HG02938 (cell line): ENCODE measurements at regions not wholly inside any gene's neighbourhood (a gene's known extent, or its start where the extent isn't known, plus 50 kb on each side); places are given as distances from the start of the nearest gene placed in this dataset.

Experiments used
- ATAC-seq: cut with Tn5 transposase; IDR thresholded peaks from one replicate; pipeline ENCODE4 v1.9.1; 2021; ENCODE audit warnings: mild to moderate bottlenecking, moderate library complexity; ENCODE audit not compliant: unreplicated experiment

GRCh38 chr19:29395111-29395733, 130.6 kb upstream of the VSTM2B start:
- ATAC-seq, result no peak

GRCh38 chr19:29395734-29396414, 129.9 kb upstream of the VSTM2B start:
- ATAC-seq, result no peak

- no peak for ATAC-seq
Measured at GRCh38 chr19:29396925-29397324, 128.9 kb upstream of the VSTM2B start.

GRCh38 chr19:29397748-29398147, 128.0 kb upstream of the VSTM2B start:
- no peak for ATAC-seq

GRCh38 chr19:29399804-29400203, 126.0 kb upstream of the VSTM2B start:
- ATAC-seq, result no peak

GRCh38 chr19:29400917-29401711, 124.7 kb upstream of the VSTM2B start:
- no peak for ATAC-seq

- ATAC-seq, result no peak
Measured at GRCh38 chr19:29401712-29402421, 123.9 kb upstream of the VSTM2B start.

GRCh38 chr19:29402563-29402962, 123.2 kb upstream of the VSTM2B start:
- ATAC-seq, result no peak

GRCh38 chr19:29404015-29404414, 121.8 kb upstream of the VSTM2B start:
- no peak for ATAC-seq

- ATAC-seq, result no peak
Measured at GRCh38 chr19:29404951-29405727, 120.7 kb upstream of the VSTM2B start.

GRCh38 chr19:29405728-29405995, 120.1 kb upstream of the VSTM2B start:
- no peak for ATAC-seq

- ATAC-seq, result no peak
Measured at GRCh38 chr19:29409076-29409862, 116.5 kb upstream of the VSTM2B start.

- ATAC-seq, result no peak
Measured at GRCh38 chr19:29410601-29411000, 115.2 kb upstream of the VSTM2B start.

GRCh38 chr19:29411113-29411581, 114.6 kb upstream of the VSTM2B start:
- no peak for ATAC-seq

- ATAC-seq, result no peak
Measured at GRCh38 chr19:29413435-29413834, 112.4 kb upstream of the VSTM2B start.

- ATAC-seq, result no peak
Measured at GRCh38 chr19:29415507-29415906, 110.3 kb upstream of the VSTM2B start.

- no peak for ATAC-seq
Measured at GRCh38 chr19:29417048-29417447, 108.7 kb upstream of the VSTM2B start.

GRCh38 chr19:29418201-29418600, 107.6 kb upstream of the VSTM2B start:
- ATAC-seq, result no peak

GRCh38 chr19:29420065-29420464, 105.7 kb upstream of the VSTM2B start:
- ATAC-seq, result no peak
